ENCODE measurements at regions not wholly inside any gene's neighbourhood (a gene's known extent, or its start where the extent isn't known, plus 50 kb on each side); places are given as distances from the start of the nearest gene placed in this dataset.

- H4K20me1 ChIP-seq (replicated peaks; ENCODE audit: control insufficient read depth, extremely low read depth, insufficient read depth, low read length), result no peaks in the 10 kb centered on the region
- no peaks in the 10 kb centered on the region for H3K9me3 ChIP-seq (replicated peaks; ENCODE audit: control insufficient read depth, insufficient read depth, low read length)
- POLR2A ChIA-PET, result no interaction called here
- H3K27ac ChIP-seq (ENCODE audit: insufficient read depth, low read depth, low read length), result no peak overlapping the region
- H3K9me1 ChIP-seq (replicated peaks; ENCODE audit: control insufficient read depth, extremely low read depth, insufficient read depth, low read length), result no peaks in the 10 kb centered on the region
- no peak for DNase-seq (ENCODE audit: low read depth, low spot score)
- intact Hi-C loops (cut with micrococcal nuclease), result no loop called here
- H3K36me3 ChIP-seq (ENCODE audit: control insufficient read depth in 2 of 2, extremely low read depth in 1 of 2, insufficient read depth in 2 of 2, low read length in 2 of 2), result no peaks in the 10 kb centered on the region
- H3K79me2 ChIP-seq (ENCODE audit: control insufficient read depth, insufficient read depth, low read length), result no peaks in the 10 kb centered on the region
- CTCF ChIA-PET, result no interaction called here
- no peak overlapping the region for H3K4me2 ChIP-seq (ENCODE audit: insufficient read depth, low read length)
- no peak overlapping the region for H2AFZ ChIP-seq (ENCODE audit: low read depth, low read length)
- no peak overlapping the region for H3K9ac ChIP-seq (replicated peaks; ENCODE audit: extremely low read depth, insufficient read depth, low read length)
- no peak overlapping the region for H3K4me3 ChIP-seq (replicated peaks in 1 of 3; ENCODE audit: insufficient read depth in 1 of 3, low read depth in 1 of 3, low read length in 3 of 3)
- H3K27me3 ChIP-seq (ENCODE audit: control insufficient read depth in 2 of 2, insufficient read depth in 2 of 2, low read length in 2 of 2), result peaks cover 0 to 2% of the 10 kb centered on the region in 2 experiments
- no peak for FAIRE-seq
- H3K4me1 ChIP-seq (ENCODE audit: control insufficient read depth, extremely low read depth, insufficient read depth, low read length), result no peaks in the 10 kb centered on the region
- dilution Hi-C loops (cut with MboI; ENCODE audit: extremely low pct_ligation_motif_present, low sequenced_read_pairs), result no loop called here
- no peak for TF ChIP-seq POLR2AphosphoS5 (IDR thresholded peaks at IDR 0.05; ENCODE audit: insufficient read depth, low read depth, low read length)
- BruUV-seq (replicated peaks), result no TSS peak
Measured at GRCh38 chr5:155134130-155134529, 120.6 kb downstream of the KIF4B start.

- intact Hi-C loops (cut with micrococcal nuclease) (no loop called here), dilution Hi-C loops (cut with MboI; ENCODE audit: extremely low pct_ligation_motif_present, low sequenced_read_pairs) (no loop called here)
- H3K27ac ChIP-seq (ENCODE audit: insufficient read depth, low read depth, low read length), result no peak overlapping the region
- H3K4me3 ChIP-seq (replicated peaks in 1 of 3; ENCODE audit: insufficient read depth in 1 of 3, low read depth in 1 of 3, low read length in 3 of 3), result no peak overlapping the region
- ChIA-PET CTCF (interaction anchor here (1.5 to 1.9 kb wide), 4 partner anchors 9 to 164 kb away, joined by 3 to 11 read pairs (median 5); no protein-coding TSS in a partner anchor), POLR2A (no interaction called here)
- no peaks in the 10 kb centered on the region for H3K9me3 ChIP-seq (replicated peaks; ENCODE audit: control insufficient read depth, insufficient read depth, low read length)
- no peak overlapping the region for H3K9ac ChIP-seq (replicated peaks; ENCODE audit: extremely low read depth, insufficient read depth, low read length)
- no peaks in the 10 kb centered on the region for H3K4me1 ChIP-seq (ENCODE audit: control insufficient read depth, extremely low read depth, insufficient read depth, low read length)
- DNase-seq (ENCODE audit: low read depth, low spot score) (no peak), FAIRE-seq (no peak)
- no peak for TF ChIP-seq FOS (IDR thresholded peaks at IDR 0.05; ENCODE audit: borderline replicate concordance, insufficient read depth, low read length)
- no peak for TF ChIP-seq MAX (IDR thresholded peaks at IDR 0.05; ENCODE audit: insufficient read depth, insufficient read length)
- TF ChIP-seq CTCF (IDR thresholded peaks at IDR 0.05; ENCODE audit: extremely low read depth in 1 of 2, insufficient read depth in 1 of 2, low read depth in 1 of 2, low read length in 2 of 2), result no peak
- TF ChIP-seq MYC (IDR thresholded peaks at IDR 0.05; ENCODE audit: low read depth, low read length), result no peak
- no peak for TF ChIP-seq POLR2A (IDR thresholded peaks at IDR 0.05; ENCODE audit: low read depth, low read length)
- no peak for TF ChIP-seq JUN (IDR thresholded peaks at IDR 0.05; ENCODE audit: borderline replicate concordance, insufficient read depth, insufficient read length, low read depth)
- TF ChIP-seq EZH2 (IDR thresholded peaks at IDR 0.05; ENCODE audit: borderline replicate concordance, low read depth, low read length, severe bottlenecking), result no peak
- no peak for TF ChIP-seq POLR2AphosphoS5 (IDR thresholded peaks at IDR 0.05; ENCODE audit: insufficient read depth, low read depth, low read length)
- TF ChIP-seq GATA2 (IDR thresholded peaks at IDR 0.05; ENCODE audit: insufficient read depth, insufficient read length, low read depth, low read length), result no peak
- H2AFZ ChIP-seq (ENCODE audit: low read depth, low read length), result no peak overlapping the region
- no TSS peak for BruUV-seq (replicated peaks)
- H3K4me2 ChIP-seq (ENCODE audit: insufficient read depth, low read length), result no peak overlapping the region
- H3K27me3 ChIP-seq (ENCODE audit: control insufficient read depth in 2 of 2, insufficient read depth in 2 of 2, low read length in 2 of 2), result peaks cover 0 to 2% of the 10 kb centered on the region in 2 experiments
- H3K79me2 ChIP-seq (ENCODE audit: control insufficient read depth, insufficient read depth, low read length), result no peaks in the 10 kb centered on the region
- no peaks in the 10 kb centered on the region for H3K9me1 ChIP-seq (replicated peaks; ENCODE audit: control insufficient read depth, extremely low read depth, insufficient read depth, low read length)
- H4K20me1 ChIP-seq (replicated peaks; ENCODE audit: control insufficient read depth, extremely low read depth, insufficient read depth, low read length), result no peaks in the 10 kb centered on the region
- H3K36me3 ChIP-seq (ENCODE audit: control insufficient read depth in 2 of 2, extremely low read depth in 1 of 2, insufficient read depth in 2 of 2, low read length in 2 of 2), result no peaks in the 10 kb centered on the region
Measured at GRCh38 chr5:155136216-155136850, 122.8 kb downstream of the KIF4B start.

All from endothelial cell of umbilical vein (primary cell).